ENCODE measurements at regions not wholly inside any gene's neighbourhood (a gene's known extent, or its start where the extent isn't known, plus 50 kb on each side); places are given as distances from the start of the nearest gene placed in this dataset.

- no peak for DNase-seq
These were observed 101.6 kb upstream of the TEX51 start for GRCh38 chr2:126796931-126797621.

- DNase-seq: no peak
These were observed 100.9 kb upstream of the TEX51 start for GRCh38 chr2:126797622-126798275.

DNA sequence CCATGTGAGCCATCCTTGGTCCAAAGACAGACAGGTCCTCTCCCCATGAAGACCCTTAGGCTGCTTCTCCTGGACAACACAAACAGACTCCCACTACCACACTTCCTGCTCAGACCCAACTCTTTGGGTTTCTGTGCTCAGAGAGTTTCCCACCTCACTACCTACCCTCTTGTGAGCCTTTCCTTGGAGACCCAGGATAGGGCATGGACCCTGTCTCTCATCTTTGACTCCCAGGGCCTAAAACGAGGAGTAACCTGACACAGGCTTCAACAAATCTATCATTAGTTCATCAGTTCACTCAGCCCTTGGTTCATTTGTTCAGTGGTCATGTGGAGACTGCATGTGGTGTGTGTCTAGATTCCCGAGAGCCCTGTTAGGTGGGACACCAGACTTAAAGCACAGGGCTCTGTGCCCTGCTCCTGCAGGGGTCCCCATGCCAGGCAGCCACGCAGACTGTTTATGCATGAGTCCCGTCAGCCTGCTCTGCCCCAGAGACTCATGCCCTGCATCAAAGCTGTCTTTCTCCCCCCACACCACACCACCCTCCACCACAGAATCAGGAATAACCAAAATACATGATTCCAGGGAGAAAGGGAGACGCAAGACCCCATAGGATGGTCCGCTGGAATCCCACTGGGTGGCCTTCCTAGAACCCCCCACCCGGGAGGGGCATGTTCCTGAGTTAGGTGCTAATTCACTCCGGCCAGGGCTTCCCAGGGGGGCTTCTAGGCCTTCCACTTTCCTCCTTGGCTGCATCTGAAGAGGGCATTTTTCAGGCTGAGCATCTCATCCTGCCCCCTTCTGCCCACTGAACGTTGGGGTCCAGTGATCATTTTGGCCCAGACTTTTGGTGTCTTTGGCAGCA, 100.2 kb upstream of the TEX51 start:
- DNase-seq: no peak

DNA sequence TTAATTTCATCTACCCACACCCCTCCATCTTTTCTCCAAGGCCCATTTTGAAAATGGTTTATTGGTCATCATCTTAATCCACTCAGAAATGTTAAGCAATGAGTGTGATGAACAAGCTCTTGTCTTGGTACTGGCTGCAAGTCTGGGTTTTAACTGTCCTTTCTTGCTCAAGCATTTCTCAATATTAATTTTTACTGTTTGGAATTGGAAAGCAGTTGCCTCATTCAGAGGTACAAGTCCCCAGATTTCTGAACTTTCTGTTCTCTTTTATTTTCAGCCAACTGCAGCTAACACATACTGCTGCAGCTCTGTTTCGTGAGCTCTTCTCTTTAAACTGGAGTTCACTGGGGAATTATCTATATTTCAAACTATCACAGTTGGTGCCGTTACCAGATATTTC, 99.4 kb upstream of the TEX51 start:
- DNase-seq: no peak

DNA sequence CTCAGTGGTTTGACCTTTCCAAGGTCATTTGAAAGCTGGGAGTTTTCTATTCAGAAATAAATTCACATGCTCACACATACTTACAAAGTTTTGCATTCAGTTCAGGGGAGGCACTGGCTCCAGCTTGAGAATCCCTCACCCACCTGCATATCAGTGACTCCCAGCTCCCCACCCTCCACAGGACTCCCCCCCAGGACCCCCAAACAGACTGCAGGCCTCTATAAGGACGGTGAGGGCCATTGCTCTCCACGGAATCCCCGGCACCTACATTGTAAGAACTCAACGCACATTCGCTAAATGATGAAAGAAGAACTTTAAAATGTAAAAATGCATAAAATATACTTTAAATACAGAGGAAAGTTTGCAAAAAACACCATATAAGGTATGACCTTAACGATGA, 97.2 kb upstream of the TEX51 start:
- no peak for DNase-seq

- DNase-seq: no peak
These were observed 96.4 kb upstream of the TEX51 start for GRCh38 chr2:126802316-126802715.

GRCh38 chr2:126802774-126803433, 95.8 kb upstream of the TEX51 start:
- no peak for DNase-seq

DNA sequence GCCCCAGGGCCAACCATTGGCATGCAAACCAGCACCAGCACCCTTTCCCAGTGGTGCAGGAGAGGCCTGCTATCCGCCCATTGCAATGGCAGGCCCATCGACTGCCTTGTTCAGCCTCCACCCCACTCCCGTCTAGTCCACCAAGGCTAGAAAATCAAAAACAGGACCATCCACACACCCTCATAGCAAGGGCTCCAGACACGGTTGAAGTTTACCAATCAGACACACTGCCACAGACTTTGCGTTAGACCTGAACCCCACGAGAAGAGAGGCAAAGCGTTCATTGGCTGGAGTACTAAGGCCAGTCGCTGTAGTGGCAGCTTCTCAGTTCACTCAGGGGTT, 95.3 kb upstream of the TEX51 start:
- no peak for DNase-seq

DNA sequence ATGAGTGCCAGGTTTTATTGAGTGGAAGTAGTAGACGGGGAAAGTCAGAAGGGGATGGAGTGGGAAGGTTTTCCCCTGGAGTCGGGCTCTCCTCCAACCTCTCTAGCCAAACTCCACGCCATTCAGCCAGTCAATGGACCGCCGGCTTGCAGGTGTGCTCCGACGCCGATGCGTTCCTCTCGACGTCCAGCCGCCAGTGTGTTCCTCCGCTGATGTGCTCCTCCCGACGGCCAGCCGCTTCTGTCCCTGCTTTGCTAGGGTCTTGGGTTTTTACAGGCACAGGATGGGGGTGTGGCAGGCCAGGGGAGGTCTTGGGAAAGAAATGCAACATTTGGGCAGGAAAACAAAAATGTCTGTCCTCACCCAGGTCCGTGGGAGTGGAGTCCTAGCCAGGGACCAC, 94.3 kb upstream of the TEX51 start:
- DNase-seq: no peak

- no peak for DNase-seq
These were observed 89.8 kb upstream of the TEX51 start for GRCh38 chr2:126808929-126809328.

GRCh38 chr2:126809340-126809739, 89.3 kb upstream of the TEX51 start:
- no peak for DNase-seq

- DNase-seq: no peak
These were observed 88.7 kb upstream of the TEX51 start for GRCh38 chr2:126810001-126810400.

- no peak for DNase-seq
These were observed 87.6 kb upstream of the TEX51 start for GRCh38 chr2:126811101-126811500.

DNA sequence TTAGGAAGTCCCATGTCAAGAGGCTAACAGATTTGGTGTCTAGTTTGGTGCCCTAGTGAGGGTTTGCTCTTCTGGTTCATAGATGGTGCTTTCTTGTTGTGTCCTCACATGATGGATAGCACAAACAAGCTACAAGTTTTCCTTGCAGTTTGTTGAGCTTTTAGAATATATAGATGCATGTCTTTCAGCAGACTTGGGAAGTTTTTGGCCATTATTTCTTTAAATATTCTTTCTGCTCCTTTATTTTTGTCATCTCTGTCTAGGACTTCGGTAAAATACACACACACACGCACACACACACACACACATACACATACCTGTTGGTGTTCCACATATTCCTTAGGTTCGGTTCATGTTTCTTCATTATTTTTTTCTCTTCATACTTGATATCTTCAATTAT, 81.5 kb upstream of the TEX51 start:
- no peak for DNase-seq

- no peak for DNase-seq
These were observed 76.6 kb upstream of the TEX51 start for GRCh38 chr2:126822115-126822514.

DNA sequence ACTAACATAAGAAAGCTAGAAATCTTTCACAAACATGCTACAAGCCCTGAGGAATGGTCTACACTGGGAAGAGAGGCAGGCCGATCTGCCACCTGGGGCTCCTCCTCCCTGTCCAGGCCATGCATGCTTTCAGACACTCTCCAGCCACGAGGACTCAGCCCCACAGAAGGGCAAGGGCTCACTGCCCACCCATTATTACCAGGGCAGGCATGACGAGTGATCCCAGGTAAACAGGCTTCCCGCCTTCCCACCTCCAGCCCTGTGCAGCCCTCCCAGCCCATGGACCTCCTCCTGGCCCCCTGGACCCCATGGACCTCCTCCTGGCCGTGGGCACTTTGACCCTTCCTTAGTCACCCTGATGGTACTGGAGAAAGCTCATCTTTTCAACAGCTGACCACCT, 75.8 kb upstream of the TEX51 start:
- DNase-seq: no peak

DNA sequence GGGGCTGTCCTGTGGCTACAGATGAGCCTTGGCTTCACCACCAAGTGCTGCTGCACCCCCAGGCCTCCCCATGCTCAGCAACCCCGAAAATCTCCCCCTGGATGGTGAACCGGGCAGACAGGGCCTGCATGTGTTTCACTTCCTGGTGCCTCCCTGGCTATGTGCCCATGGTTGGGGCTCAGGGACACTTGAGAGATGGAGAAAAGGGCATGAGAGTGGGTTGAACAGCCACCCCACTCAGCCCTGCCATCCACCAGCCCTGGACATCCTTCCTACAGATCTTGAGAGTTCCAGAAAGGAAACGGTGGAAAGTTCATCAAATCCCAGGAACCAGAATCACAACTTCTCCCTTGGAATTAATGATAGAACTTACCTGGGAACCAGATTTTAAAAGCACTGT, 74.7 kb upstream of the TEX51 start:
- DNase-seq: no peak

GRCh38 chr2:126824663-126825062, 74.0 kb upstream of the TEX51 start:
- no peak for DNase-seq

GRCh38 chr2:126825316-126825715, 73.4 kb upstream of the TEX51 start:
- DNase-seq: no peak

GRCh38 chr2:126826491-126826890, 72.2 kb upstream of the TEX51 start:
- DNase-seq: no peak

- DNase-seq: no peak
These were observed 71.3 kb upstream of the TEX51 start for GRCh38 chr2:126827371-126827770.

GRCh38 chr2:126828051-126828450, 70.6 kb upstream of the TEX51 start:
- no peak for DNase-seq

GRCh38 chr2:126828491-126828890, 70.2 kb upstream of the TEX51 start:
- DNase-seq: no peak

Data from activated CD4-positive, alpha-beta T cell treated with anti-CD3 and anti-CD28 coated beads, Interleukin-2, amount 50 U/mL, for 16 hours (primary cell).